ENCODE measurements at regions not wholly inside any gene's neighbourhood (a gene's known extent, or its start where the extent isn't known, plus 50 kb on each side); places are given as distances from the start of the nearest gene placed in this dataset.
"Not testable (repeated sequence)": the region's sequence is repeated elsewhere in the genome, so short reads cannot be mapped to it uniquely, and the experiment has no call there.

- not testable (repeated sequence) for DNase-seq (ENCODE audit: low read depth, low spot score); H3K27ac ChIP-seq
Measured at GRCh38 chr7:150093897-150094296, 220.1 kb downstream of the ATP6V0E2 start.

- not testable (repeated sequence) for H3K27ac ChIP-seq; DNase-seq (ENCODE audit: low read depth, low spot score)
Measured at GRCh38 chr7:150096213-150096994, 222.6 kb downstream of the ATP6V0E2 start.

- H3K27ac ChIP-seq; DNase-seq (ENCODE audit: low read depth, low spot score): not testable (repeated sequence)
Measured at GRCh38 chr7:150098592-150098991, 224.6 kb upstream of the LRRC61 start.

- H3K27ac ChIP-seq; DNase-seq (ENCODE audit: low read depth, low spot score): not testable (repeated sequence)
Measured at GRCh38 chr7:150101282-150101681, 221.9 kb upstream of the LRRC61 start.

- not testable (repeated sequence) for H3K27ac ChIP-seq; DNase-seq (ENCODE audit: low read depth, low spot score)
Measured at GRCh38 chr7:150107283-150107682, 215.9 kb upstream of the LRRC61 start.

- not testable (repeated sequence) for H3K27ac ChIP-seq; DNase-seq (ENCODE audit: low read depth, low spot score)
Measured at GRCh38 chr7:150110375-150110820, 212.8 kb upstream of the LRRC61 start.

GRCh38 chr7:150110882-150111281, 212.3 kb upstream of the LRRC61 start:
- not testable (repeated sequence) for DNase-seq (ENCODE audit: low read depth, low spot score); H3K27ac ChIP-seq

GRCh38 chr7:150111373-150112139, 211.6 kb upstream of the LRRC61 start:
- not testable (repeated sequence) for H3K27ac ChIP-seq; DNase-seq (ENCODE audit: low read depth, low spot score)

- H3K27ac ChIP-seq; DNase-seq (ENCODE audit: low read depth, low spot score): not testable (repeated sequence)
Measured at GRCh38 chr7:150113301-150113700, 209.9 kb upstream of the LRRC61 start.

GRCh38 chr7:150114591-150114990, 208.6 kb upstream of the LRRC61 start:
- not testable (repeated sequence) for DNase-seq (ENCODE audit: low read depth, low spot score); H3K27ac ChIP-seq

GRCh38 chr7:150119966-150120365, 203.2 kb upstream of the LRRC61 start:
- DNase-seq (ENCODE audit: low read depth, low spot score); H3K27ac ChIP-seq: not testable (repeated sequence)

- not testable (repeated sequence) for H3K27ac ChIP-seq; DNase-seq (ENCODE audit: low read depth, low spot score)
Measured at GRCh38 chr7:150125831-150126230, 197.3 kb upstream of the LRRC61 start.

GRCh38 chr7:150134451-150134850, 188.7 kb upstream of the LRRC61 start:
- not testable (repeated sequence) for H3K27ac ChIP-seq; DNase-seq (ENCODE audit: low read depth, low spot score)

GRCh38 chr7:150135620-150136190, 187.4 kb upstream of the LRRC61 start:
- not testable (repeated sequence) for H3K27ac ChIP-seq; DNase-seq (ENCODE audit: low read depth, low spot score)

- H3K27ac ChIP-seq; DNase-seq (ENCODE audit: low read depth, low spot score): not testable (repeated sequence)
Measured at GRCh38 chr7:150139840-150140239, 183.3 kb upstream of the LRRC61 start.

GRCh38 chr7:150141525-150142345, 181.4 kb upstream of the LRRC61 start:
- not testable (repeated sequence) for DNase-seq (ENCODE audit: low read depth, low spot score); H3K27ac ChIP-seq

- DNase-seq (ENCODE audit: low read depth, low spot score); H3K27ac ChIP-seq: not testable (repeated sequence)
Measured at GRCh38 chr7:150146124-150146523, 177.0 kb upstream of the LRRC61 start.

GRCh38 chr7:150147524-150147923, 175.6 kb upstream of the LRRC61 start:
- not testable (repeated sequence) for H3K27ac ChIP-seq; DNase-seq (ENCODE audit: low read depth, low spot score)

GRCh38 chr7:150156015-150156414, 167.1 kb upstream of the LRRC61 start:
- not testable (repeated sequence) for DNase-seq (ENCODE audit: low read depth, low spot score); H3K27ac ChIP-seq

GRCh38 chr7:150158696-150159095, 164.5 kb upstream of the LRRC61 start:
- DNase-seq (ENCODE audit: low read depth, low spot score); H3K27ac ChIP-seq: not testable (repeated sequence)

All from epithelial cell of prostate (primary cell).